Loucy (cell line): ENCODE measurements at regions not wholly inside any gene's neighbourhood (a gene's known extent, or its start where the extent isn't known, plus 50 kb on each side); places are given as distances from the start of the nearest gene placed in this dataset.

Experiments
- CTCF ChIP-seq: fragments of 200-600 bp; sonication (generic); conservative IDR thresholded peaks from 2 replicates; pipeline ENCODE4 v1.5.1; 2014; ENCODE audit warnings: mild to moderate bottlenecking, antibody characterized with exemption, low read length
- EZH2phosphoT487 ChIP-seq: fragments of 200-600 bp; IDR thresholded peaks from 2 replicates; pipeline ENCODE4 v1.6.1; 2018; ENCODE audit warnings: antibody characterized with exemption, mild to moderate bottlenecking, moderate library complexity, borderline replicate concordance

DNA sequence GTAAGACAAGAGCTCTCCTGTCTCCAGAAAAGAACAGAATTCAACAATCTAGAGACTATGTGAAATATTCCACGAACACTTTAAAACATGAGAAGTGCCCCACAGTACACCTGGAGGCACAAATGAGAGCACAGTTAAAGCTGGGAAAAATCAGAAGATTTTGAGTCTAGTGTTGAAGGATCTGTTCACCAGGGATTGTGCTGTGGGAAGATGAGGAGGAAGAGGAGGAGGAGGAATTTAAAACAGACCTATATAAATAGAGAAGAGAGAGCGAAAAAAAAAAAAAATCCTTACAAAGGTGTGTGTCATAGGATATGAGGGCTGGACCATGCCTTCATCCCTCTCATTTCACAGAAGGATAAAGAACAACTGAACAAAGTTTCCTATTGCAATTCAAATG is 361.0 kb upstream of the SEMA6D start:
- no peak for TF ChIP-seq CTCF
- TF ChIP-seq EZH2phosphoT487, result no peak
